CD14-positive monocyte (primary cell): ENCODE measurements at regions not wholly inside any gene's neighbourhood (a gene's known extent, or its start where the extent isn't known, plus 50 kb on each side); places are given as distances from the start of the nearest gene placed in this dataset.

Experiments
- DNase-seq, 3 donors: peaks; one replicate each; pipeline ENCODE4 v3.0.0-alpha.2; 2011 to 2022
- H2AFZ ChIP-seq: 2 replicates; pipeline ENCODE4 v1.6.0; 2012; ENCODE audit warnings: mild to moderate bottlenecking, low read depth, low read length, inconsistent platforms; ENCODE audit not compliant: insufficient read depth, poor library complexity, severe bottlenecking
- H3K27ac ChIP-seq, 2 donors: 1 replicate in 1 of 2; 2 replicates in 1 of 2; pipeline ENCODE4 v1.5.1; 2012 to 2013; ENCODE audit warnings: low read length in 2 of 2, control low read depth in 1 of 2, inconsistent platforms in 1 of 2, low read depth in 1 of 2, mild to moderate bottlenecking in 1 of 2
- H3K27me3 ChIP-seq, 2 donors: one replicate each; pipeline versions ENCODE4 v1.6.0 to v1.6.1; 2011 to 2013; ENCODE audit warnings: low read length in 2 of 2; ENCODE audit not compliant: control insufficient read depth in 2 of 2, insufficient read depth in 2 of 2
- H3K36me3 ChIP-seq, 2 donors: replicated peaks in 1 of 2; 1 replicate in 1 of 2; 2 replicates in 1 of 2; pipeline versions ENCODE4 v1.5.1 to v1.6.1; 2012 to 2013; ENCODE audit warnings: low read length in 2 of 2, control low read depth in 1 of 2, inconsistent platforms in 1 of 2, mild to moderate bottlenecking in 1 of 2; ENCODE audit not compliant: insufficient read depth in 2 of 2, control insufficient read depth in 1 of 2
- H3K4me1 ChIP-seq, 2 donors: 1 replicate in 1 of 2; 2 replicates in 1 of 2; pipeline versions ENCODE4 v1.5.1 to v1.6.1; 2012 to 2013; ENCODE audit warnings: low read length in 2 of 2, control low read depth in 1 of 2, inconsistent platforms in 1 of 2, mild to moderate bottlenecking in 1 of 2, moderate library complexity in 1 of 2; ENCODE audit not compliant: insufficient read depth in 2 of 2, control insufficient read depth in 1 of 2
- H3K4me2 ChIP-seq: replicated peaks from 2 replicates; pipeline ENCODE3; 2012; ENCODE audit warnings: low read length, moderate library complexity, mild to moderate bottlenecking; ENCODE audit not compliant: poor library complexity, severe bottlenecking; ENCODE audit errors: extremely low read depth
- H3K4me3 ChIP-seq, 3 experiments: fragments of 200-600 bp in 1 of 3; sonication (generic) in 1 of 3; replicated peaks in 1 of 3; 1 replicate in 2 of 3; 2 replicates in 1 of 3; pipeline ENCODE4 v1.5.1; 2011 to 2013; ENCODE audit warnings: low read length in 3 of 3, mild to moderate bottlenecking in 3 of 3, control low read depth in 2 of 3, low read depth in 2 of 3, inconsistent platforms in 1 of 3, moderate library complexity in 1 of 3
- H3K79me2 ChIP-seq: 2 replicates; pipeline ENCODE4 v1.6.0; 2012; ENCODE audit warnings: mild to moderate bottlenecking, control low read depth, inconsistent platforms, low read length, moderate library complexity; ENCODE audit not compliant: insufficient read depth
- H3K9ac ChIP-seq: 2 replicates; pipeline ENCODE4 v1.6.0; 2017; ENCODE audit warnings: low read length, mild to moderate bottlenecking; ENCODE audit not compliant: insufficient read depth, poor library complexity, severe bottlenecking
- H3K9me3 ChIP-seq, 2 donors: replicated peaks in 1 of 2; 1 replicate in 1 of 2; 2 replicates in 1 of 2; pipeline versions ENCODE4 v1.5.1 to v1.6.1; 2012 to 2013; ENCODE audit warnings: low read length in 2 of 2, control low read depth in 1 of 2; ENCODE audit not compliant: control insufficient read depth in 1 of 2, insufficient read depth in 1 of 2
- H4K20me1 ChIP-seq: 2 replicates; pipeline ENCODE4 v1.6.0; 2012; ENCODE audit warnings: mild to moderate bottlenecking, low read length, control low read depth, moderate library complexity; ENCODE audit not compliant: insufficient read depth
- H3K27ac Mint-ChIP-seq, 7 donors: one replicate each; pipeline ENCODE4 v1.8.0; 2020; ENCODE audit warnings: mild to moderate bottlenecking in 7 of 7, mixed read lengths in 7 of 7, moderate library complexity in 6 of 7, inconsistent platforms in 2 of 7
- H3K27me3 Mint-ChIP-seq, 3 donors: one replicate each; pipeline ENCODE4 v1.8.0; 2021 to 2022; ENCODE audit warnings: low read depth in 3 of 3, mild to moderate bottlenecking in 3 of 3, mixed read lengths in 3 of 3, moderate library complexity in 3 of 3, inconsistent platforms in 1 of 3
- H3K36me3 Mint-ChIP-seq, 2 donors: one replicate each; pipeline ENCODE4 v1.8.0; 2020; ENCODE audit warnings: mixed read lengths in 2 of 2, inconsistent platforms in 1 of 2, mild to moderate bottlenecking in 1 of 2
- H3K4me1 Mint-ChIP-seq: one replicate; pipeline ENCODE4 v1.8.0; 2020; ENCODE audit warnings: mild to moderate bottlenecking, mixed read lengths
- H3K4me3 Mint-ChIP-seq, 2 donors: one replicate each; pipeline ENCODE4 v1.8.0; 2020; ENCODE audit warnings: mild to moderate bottlenecking in 2 of 2, mixed read lengths in 2 of 2, moderate library complexity in 1 of 2
- H3K9me3 Mint-ChIP-seq, 7 donors: one replicate each; pipeline ENCODE4 v1.8.0; 2020 to 2022; ENCODE audit warnings: mixed read lengths in 7 of 7, mild to moderate bottlenecking in 6 of 7, moderate library complexity in 6 of 7, inconsistent platforms in 2 of 7
- WGBS: methylation state at CpG from one replicate; pipeline ENCODE4 v1.1.5; 2013; ENCODE audit warnings: missing lambda C conversion rate; ENCODE audit not compliant: insufficient coverage; 5-methylcytosine and 5-hydroxymethylcytosine counted together
- intact Hi-C, 2 donors: fragments of 100-400 bp; cut with micrococcal nuclease; formaldehyde crosslinking; loops; one replicate each; pipeline versions ENCODE4 v1.15.0 to v1.15.1; 2023
- TF ChIP-seq, protein P1 (sequence below): fragments of 200-600 bp; IDR thresholded peaks from one replicate; pipeline ENCODE4 v1.8.0; 2022; ENCODE audit warnings: antibody characterized with exemption, mild to moderate bottlenecking

DNA sequence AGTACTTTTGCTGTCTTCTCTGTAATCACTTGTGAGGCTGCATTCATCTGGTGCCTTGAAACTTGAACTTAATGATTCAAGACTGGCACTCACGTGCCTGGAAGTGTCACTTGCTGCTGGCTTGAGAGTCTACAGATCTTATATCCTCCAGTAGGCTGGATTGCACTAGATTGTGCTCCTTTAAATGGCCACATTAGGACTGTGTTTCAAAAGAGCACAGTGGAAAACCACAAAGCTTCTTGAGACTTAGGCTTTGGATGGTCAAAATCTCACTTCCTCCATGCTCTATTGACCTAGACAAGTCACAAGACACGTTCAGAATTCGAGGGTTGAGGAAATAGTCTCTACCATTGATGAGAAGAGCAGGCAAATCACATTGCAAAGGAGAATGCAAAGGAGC is 1278.8 kb upstream of the MIR17HG start:
- DNase-seq, result no peak
- Histone ChIP-seq H3K9ac (no peak overlapping the region), H3K4me3 (no peak overlapping the region), H3K4me1 (no peaks in the 10 kb centered on the region), H3K27ac (no peak overlapping the region), H3K4me2 (no peak overlapping the region), H3K79me2 (no peaks in the 10 kb centered on the region), H4K20me1 (no peaks in the 10 kb centered on the region), H3K27me3 (no peaks in the 10 kb centered on the region), H2AFZ (no peak overlapping the region), H3K9me3 (no peaks in the 10 kb centered on the region), H3K36me3 (no peaks in the 10 kb centered on the region)
- H3K27me3 Mint-ChIP-seq, result peaks cover 0 to 1% (median 0%) of the 10 kb centered on the region in 3 donors
- H3K27ac Mint-ChIP-seq, result no peak overlapping the region
- no peaks in the 10 kb centered on the region for H3K4me1 Mint-ChIP-seq
- no peak overlapping the region for H3K4me3 Mint-ChIP-seq
- intact Hi-C loops, result no loop called here
- 0% methylated on average over 3 of the region's 3 CpGs for WGBS
- H3K9me3 Mint-ChIP-seq, result peaks cover 0 to 11% (median 4%) of the 10 kb centered on the region in 7 donors
- TF ChIP-seq, protein P1, sequence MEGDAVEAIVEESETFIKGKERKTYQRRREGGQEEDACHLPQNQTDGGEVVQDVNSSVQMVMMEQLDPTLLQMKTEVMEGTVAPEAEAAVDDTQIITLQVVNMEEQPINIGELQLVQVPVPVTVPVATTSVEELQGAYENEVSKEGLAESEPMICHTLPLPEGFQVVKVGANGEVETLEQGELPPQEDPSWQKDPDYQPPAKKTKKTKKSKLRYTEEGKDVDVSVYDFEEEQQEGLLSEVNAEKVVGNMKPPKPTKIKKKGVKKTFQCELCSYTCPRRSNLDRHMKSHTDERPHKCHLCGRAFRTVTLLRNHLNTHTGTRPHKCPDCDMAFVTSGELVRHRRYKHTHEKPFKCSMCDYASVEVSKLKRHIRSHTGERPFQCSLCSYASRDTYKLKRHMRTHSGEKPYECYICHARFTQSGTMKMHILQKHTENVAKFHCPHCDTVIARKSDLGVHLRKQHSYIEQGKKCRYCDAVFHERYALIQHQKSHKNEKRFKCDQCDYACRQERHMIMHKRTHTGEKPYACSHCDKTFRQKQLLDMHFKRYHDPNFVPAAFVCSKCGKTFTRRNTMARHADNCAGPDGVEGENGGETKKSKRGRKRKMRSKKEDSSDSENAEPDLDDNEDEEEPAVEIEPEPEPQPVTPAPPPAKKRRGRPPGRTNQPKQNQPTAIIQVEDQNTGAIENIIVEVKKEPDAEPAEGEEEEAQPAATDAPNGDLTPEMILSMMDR, result no peak
- H3K36me3 Mint-ChIP-seq, result no peaks in the 10 kb centered on the region

DNA sequence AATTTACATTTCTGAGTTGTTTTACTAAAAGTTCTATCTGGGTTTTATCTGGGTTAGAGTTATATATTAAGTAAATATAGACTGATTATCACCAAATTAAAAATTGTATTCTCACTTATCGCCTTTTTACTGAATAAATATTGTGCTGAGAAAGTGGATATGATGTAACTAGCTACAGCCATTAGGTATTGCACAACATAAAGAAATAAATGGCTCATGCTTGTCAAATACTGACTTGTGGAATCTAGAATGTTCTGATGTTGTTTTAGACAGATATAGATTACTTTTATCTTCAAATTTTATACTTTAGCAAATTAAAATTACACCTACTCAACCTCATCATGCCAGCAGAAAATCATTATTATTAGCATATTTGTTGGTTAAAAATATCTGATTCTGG is 1277.1 kb upstream of the MIR17HG start:
- no peak overlapping the region for H3K27ac ChIP-seq
- H3K36me3 ChIP-seq, result no peaks in the 10 kb centered on the region
- peaks cover 0 to 9% (median 4%) of the 10 kb centered on the region in 7 donors for H3K9me3 Mint-ChIP-seq
- intact Hi-C loops, result no loop called here
- no peak overlapping the region for H3K4me3 Mint-ChIP-seq
- H3K36me3 Mint-ChIP-seq, result no peaks in the 10 kb centered on the region
- no peak overlapping the region for H3K4me3 ChIP-seq
- H3K27ac Mint-ChIP-seq, result no peak overlapping the region
- no peaks in the 10 kb centered on the region for H3K79me2 ChIP-seq
- H4K20me1 ChIP-seq, result no peaks in the 10 kb centered on the region
- peaks cover 0 to 1% (median 0%) of the 10 kb centered on the region in 3 donors for H3K27me3 Mint-ChIP-seq
- WGBS, result no CpG with 5 or more reads among the region's 1 CpG
- H3K27me3 ChIP-seq, result no peaks in the 10 kb centered on the region
- H3K4me1 ChIP-seq, result no peaks in the 10 kb centered on the region
- no peak overlapping the region for H3K4me2 ChIP-seq
- H2AFZ ChIP-seq, result no peak overlapping the region
- H3K4me1 Mint-ChIP-seq, result no peaks in the 10 kb centered on the region
- DNase-seq, result no peak
- no peaks in the 10 kb centered on the region for H3K9me3 ChIP-seq
- no peak overlapping the region for H3K9ac ChIP-seq
- TF ChIP-seq, protein P1, result no peak
